ENCODE measurements at regions not wholly inside any gene's neighbourhood (a gene's known extent, or its start where the extent isn't known, plus 50 kb on each side); places are given as distances from the start of the nearest gene placed in this dataset.

- TF ChIP-seq CTCF (IDR thresholded peaks at IDR 0.05; ENCODE audit: low read depth, low read length) (0 out of 2 replicates have a peak, but pooled peaks have one; percentile 11), EZH2phosphoT487 (IDR thresholded peaks at IDR 0.05; ENCODE audit: low read depth) (no peak)
Observed at GRCh38 chr12:22981711-22982110, 356.7 kb downstream of the ETNK1 start.
